ENCODE measurements at regions not wholly inside any gene's neighbourhood (a gene's known extent, or its start where the extent isn't known, plus 50 kb on each side); places are given as distances from the start of the nearest gene placed in this dataset.
"Not testable (repeated sequence)": the region's sequence is repeated elsewhere in the genome, so short reads cannot be mapped to it uniquely, and the experiment has no call there.

DNA sequence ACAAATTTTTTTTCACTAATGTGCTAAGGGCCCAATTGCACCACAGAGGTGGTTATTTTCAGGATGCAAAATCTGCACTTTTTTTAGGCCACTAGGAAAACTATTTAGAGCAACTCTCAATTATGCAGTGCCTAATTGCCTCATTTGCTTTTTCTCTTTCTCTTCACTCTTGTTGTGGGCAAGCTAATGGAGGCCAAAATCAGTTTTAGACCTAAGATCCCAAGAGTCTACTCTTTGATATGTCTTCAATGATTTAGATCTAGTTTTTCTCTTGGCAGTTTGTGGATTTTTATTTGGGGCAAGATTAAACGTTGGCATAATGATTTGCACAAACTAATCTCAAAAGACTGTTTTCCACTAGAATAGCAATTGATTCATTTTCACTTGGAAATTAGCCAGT is 1996.9 kb downstream of the LRRC4C start:
- no peak for ATAC-seq

DNA sequence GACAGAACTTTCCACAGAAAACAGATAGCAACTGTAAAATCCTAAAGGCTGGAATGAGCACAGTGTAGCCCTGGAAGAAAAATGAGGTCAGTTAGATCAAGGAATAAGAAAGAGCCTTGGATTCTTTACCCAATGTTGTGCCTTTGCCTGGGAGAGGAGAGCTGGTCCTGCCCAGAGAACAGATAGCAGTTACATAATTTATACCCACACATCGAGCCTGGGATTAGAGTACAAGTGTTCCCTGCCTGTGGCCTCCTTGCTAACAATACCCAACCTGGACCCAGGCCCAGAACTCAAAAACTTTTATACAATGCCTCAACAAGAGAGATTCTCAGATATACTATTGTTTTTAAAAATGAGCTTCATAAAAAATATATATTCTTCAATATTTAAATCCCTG is 1998.4 kb downstream of the LRRC4C start:
- ATAC-seq = no peak

- no peak for ATAC-seq
These were observed 1999.8 kb downstream of the LRRC4C start for GRCh38 chr11:39459606-39460005.

- ATAC-seq = no peak
These were observed 2001.0 kb downstream of the LRRC4C start for GRCh38 chr11:39458481-39458880.

GRCh38 chr11:39443424-39444022 is 2015.9 kb downstream of the LRRC4C start:
- ATAC-seq = no peak

DNA sequence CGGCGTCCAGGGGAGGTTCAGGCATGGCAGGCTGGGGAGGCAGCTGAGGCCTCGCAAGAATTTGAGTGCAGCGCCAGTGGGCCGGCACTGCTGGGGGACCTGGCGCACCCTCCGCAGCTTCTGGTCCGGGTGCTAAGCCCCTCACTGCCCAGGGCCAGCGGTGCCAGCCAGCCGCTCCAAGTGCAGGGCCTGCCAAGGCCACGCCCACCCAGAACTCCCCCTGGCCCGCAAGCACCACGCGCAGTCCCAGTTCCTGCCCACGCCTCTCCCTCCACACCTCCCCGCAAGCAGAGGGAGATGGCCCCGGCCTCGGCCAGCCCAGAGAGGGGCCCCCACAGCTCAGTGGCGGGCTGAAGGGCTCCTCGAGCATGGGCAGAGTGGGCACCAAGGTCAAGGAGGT is 2017.3 kb downstream of the LRRC4C start:
- no peak for ATAC-seq

GRCh38 chr11:39435641-39436040 is 2023.8 kb downstream of the LRRC4C start:
- no peak for ATAC-seq

GRCh38 chr11:39434466-39434865 is 2025.0 kb downstream of the LRRC4C start:
- ATAC-seq = no peak

DNA sequence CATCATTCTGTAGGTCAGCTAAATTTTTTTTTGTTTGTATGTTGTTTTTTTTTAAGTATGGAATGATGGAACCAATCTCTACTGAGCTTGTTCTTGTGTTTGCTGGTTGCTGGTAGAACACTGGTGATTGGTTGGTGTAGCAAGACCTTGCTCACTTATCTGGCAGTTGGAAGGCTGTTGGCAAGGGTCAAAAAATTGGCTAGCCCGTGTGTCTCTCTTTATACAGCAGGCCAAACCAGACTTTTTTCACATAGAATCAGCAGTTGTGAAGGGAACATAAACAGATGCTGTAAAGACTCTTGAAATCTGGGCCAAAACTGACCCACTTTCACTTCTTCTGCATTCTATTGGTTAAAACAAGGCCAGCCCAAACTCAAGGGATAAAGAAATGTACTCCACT is 2026.5 kb downstream of the LRRC4C start:
- no peak for ATAC-seq

DNA sequence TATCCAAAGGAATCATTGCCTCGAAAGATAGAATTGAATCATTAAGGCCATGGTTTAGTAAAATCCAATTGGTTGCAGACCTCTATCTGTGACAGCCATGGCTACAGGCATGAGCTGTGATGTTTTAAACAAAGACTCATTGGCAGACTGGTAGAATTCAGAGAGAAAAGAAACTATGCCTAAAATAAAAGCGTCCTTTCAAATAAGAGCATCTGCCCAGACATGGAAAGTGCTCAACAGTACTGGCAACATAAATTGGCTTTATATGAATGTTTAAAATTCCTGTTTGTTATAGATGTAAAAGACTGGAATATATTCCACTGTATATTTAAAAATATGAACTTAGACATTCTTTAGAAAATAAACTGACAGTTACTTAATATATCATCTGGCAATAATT is 2034.2 kb downstream of the LRRC4C start:
- ATAC-seq = no peak

- no peak for ATAC-seq
These were observed 2047.3 kb downstream of the LRRC4C start for GRCh38 chr11:39412117-39412516.

DNA sequence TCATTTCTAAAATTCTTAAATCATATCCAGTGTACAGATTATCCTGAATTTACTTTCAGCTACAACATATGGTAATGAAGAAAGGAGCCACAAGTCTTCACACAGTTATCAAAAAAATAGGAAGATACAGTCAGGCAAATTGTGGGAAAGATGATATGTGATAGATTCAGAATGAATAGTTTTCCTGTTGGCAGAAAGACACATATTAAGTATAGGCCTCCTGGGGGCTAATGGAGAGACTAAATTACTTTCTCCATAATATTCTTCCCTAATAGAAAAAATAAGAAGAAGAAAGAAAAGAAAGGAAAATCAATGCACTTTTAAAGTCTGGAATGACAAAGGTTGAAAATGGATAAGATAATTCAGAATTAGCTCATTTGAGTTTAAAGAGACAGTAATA is 2073.5 kb downstream of the LRRC4C start:
- no peak for ATAC-seq

DNA sequence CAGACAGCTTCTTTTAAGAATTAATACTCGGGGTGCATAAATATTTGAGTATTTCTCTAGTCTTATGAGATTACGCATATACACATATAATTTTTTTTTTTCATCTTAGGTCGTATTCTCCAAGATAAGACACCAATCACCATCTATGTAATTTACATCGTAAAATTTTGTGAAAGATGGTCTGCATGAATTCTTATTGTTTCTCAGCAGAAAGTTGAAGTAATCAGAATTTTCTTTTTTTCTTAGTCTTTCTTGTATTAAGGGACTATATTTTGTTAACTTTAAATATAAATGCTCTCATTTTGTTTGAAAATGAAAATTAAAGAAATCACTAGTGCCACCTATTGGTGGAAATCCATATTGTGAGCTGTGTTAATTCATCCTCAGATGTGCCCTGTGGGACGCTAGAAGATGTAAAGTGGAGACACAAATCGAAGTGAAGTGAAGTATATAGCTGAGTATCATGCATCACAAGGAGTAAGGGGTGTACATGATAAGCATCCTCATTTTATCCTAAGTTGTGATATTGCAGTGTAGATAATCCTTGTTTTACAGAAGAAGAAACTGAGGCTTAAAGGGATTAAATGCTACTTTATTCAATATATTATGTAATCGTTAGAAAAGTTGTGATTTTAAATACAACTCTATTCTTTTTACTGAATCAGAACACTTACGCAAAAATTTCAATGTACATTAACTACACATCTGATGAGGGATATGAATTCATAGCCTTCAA is 2084.3 kb downstream of the LRRC4C start:
- no peak for ATAC-seq

DNA sequence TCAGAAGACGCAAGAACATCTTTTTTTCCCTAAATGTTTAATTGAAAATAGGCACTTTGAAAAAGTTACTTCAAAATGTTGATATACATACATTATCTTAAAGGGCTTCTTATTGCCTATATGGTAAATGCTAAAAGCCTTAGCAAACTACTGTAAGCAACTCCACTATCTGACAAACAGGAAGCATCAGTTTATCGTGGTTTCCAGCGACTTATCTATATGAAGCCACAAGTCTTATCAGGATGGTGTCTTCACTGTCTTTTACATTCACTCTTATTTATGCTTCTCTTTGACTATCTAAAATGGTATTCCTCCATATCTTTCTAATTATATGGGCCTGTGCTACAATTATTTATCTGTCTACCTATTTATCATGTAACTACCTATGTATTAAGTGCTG is 2091.9 kb downstream of the LRRC4C start:
- no peak for ATAC-seq

DNA sequence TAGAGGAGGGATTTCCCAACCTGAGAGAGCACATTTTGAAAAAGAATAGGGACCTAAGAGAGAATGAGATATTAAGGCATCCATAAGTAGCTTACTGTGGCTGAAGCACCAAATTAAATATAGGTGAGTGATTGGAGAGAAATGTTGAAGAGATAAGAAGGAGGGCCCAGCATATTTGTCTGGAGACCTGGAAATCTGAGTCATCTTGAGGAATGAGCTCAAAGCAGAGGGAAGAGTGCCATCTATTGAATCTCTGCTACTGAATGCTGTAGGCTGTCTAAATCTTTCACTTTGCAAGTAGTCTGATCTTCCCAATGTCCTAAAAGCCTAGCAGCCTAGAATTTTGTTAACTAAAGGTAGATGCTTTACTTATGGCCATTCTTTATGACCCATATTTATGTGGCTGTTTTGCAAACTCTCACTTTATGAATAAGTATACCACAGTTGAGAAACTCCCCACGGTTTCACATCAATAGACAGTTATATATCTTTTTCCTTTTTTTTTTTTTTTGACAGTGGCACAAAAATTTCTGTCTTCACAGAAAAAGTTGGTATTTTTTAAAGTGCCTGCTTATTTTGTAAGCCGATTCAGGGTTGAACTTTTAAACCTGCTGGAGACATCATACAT is 2093.5 kb downstream of the LRRC4C start:
- peak; percentile 13 to 29 for ATAC-seq

DNA sequence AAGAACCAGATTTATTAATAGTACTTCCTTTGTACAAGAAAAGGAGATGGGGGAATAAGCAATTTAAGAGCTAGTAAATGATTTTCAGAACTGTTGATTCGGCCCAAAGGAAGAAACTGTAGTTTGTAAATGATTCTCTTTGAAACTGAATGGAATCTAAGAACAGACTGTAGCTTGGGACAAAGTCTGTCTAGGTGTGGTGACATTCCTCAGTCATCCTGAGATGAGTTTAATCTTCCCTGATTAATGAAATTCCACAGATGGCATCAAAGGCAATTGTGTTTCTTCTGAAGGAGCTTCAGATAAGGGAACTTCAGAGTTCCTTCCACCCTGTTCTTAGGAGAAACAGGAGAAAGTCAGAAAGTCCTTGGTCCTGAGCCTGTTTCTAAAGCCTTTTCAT is 2095.9 kb downstream of the LRRC4C start:
- no peak for ATAC-seq

DNA sequence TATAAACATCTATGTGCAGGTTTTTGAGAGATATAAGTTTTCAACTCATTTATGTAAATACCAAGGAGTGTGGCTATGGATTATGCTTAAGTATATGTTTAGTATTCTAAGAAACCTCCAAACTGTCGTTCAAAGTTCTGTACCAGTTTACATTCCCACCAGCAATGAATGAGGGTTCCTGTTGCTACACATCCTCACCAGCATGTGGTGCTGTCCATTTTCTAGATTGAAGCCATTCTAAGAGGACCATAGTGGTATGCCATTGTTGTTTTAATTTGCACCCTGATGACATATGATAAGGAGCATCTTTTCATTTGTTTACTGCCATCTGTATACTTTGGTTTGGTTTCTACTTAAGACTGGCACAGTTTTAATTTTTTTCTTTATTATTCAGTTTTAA is 2097.9 kb downstream of the LRRC4C start:
- no peak for ATAC-seq

DNA sequence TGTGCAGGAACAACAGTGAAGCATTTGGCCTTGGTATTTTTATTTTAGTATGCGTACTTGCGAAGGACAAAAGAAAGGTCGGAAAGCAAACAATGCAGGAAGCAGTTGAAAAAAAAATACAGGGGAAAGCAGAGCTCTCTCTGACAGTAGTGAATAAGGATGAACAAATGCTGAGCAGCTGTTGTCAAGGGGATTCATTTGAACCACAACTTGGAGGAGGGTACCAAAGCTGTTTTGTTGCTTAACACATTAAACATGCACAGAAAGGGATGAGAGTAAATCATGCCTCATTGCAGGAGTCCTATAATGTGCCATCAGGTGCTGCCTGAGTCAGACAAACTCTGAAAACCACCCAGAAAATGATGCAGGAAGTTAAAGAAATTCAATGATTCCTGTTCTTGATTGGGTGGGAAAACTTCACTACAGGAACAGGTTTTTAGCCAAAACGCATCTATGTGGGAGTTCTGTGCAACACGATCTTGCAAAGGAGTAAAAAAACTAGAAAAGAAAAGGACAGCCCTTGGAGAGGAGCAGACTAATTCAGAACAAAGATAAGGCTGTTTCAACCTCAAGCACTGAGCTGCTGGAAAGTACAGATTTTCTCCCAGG is 2113.5 kb downstream of the LRRC4C start:
- no peak for ATAC-seq

DNA sequence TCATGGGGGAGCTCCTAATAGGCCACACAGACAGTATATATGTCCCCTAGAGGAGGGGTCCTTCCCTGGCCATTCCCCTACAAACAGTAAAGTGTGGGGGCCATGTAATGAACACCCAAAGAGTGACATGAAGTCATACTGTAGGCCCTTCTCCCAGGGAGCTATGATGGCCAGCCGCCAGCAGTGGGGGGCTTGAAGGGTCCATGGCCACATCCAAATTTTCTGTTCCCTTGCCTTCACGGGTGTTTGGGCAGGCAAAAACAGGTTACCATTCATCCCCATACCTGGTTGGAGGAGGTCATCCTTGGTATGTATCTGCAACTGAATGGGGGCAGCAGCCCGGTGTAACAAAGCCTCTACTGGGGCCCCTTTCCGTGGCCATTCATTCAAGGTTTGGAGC is 2118.0 kb downstream of the LRRC4C start:
- no peak for ATAC-seq

- ATAC-seq = not testable (repeated sequence)
These were observed 2126.4 kb downstream of the LRRC4C start for GRCh38 chr11:39333006-39333405.

DNA sequence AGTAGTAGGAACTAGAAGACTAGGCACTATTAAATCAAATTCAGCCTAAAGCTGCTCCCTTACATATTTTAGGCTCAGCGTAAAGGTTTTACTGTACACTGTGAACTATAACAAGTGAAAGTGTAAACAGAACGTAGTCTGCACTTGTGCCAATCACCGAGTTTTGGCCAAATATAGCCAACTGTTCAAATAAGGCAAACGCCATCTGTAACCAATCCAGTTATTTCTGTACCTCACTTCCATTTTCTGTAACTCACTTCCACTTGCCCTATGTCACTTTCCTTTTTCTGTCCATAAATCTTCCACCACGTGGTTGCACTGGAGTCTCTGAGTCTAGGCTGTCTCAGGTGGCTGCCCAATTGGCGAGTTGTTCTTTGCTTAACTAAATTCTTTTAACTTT is 2132.2 kb downstream of the LRRC4C start:
- no peak for ATAC-seq

GRCh38 chr11:39311888-39312287 is 2147.6 kb downstream of the LRRC4C start:
- not testable (repeated sequence) for ATAC-seq

GRCh38 chr11:39304586-39304985 is 2154.9 kb downstream of the LRRC4C start:
- no peak for ATAC-seq

DNA sequence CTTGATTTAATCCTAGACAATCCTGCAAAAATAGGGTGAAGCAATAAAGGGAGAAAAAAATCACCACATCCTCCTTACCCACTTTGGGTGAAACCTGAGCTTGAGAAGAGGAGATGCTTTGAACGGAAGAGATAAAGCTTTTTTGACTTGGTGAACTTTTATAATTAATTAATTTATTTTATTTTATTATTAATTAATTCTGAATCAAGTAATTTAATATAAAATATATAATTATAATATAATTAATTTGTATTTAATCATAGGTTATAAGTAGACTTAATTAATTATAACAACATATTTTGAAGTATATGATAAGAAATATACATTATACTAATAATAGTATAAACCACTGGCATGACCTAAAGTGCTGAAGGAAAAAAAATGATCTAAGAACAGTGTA is 2164.8 kb downstream of the LRRC4C start:
- ATAC-seq = no peak
